GM10248 (cell line): ENCODE measurements at regions not wholly inside any gene's neighbourhood (a gene's known extent, or its start where the extent isn't known, plus 50 kb on each side); places are given as distances from the start of the nearest gene placed in this dataset.

ENCODE experiments used
- CTCF ChIA-PET: fragments of 300-600 bp; sonication (Branson Sonifier 250); formaldehyde crosslinking; extraction: SDS; loops from one replicate; lab custom pipeline; 2021; ENCODE audit warnings: antibody characterized with exemption; lab: Yijun Ruan, JAX
- POLR2A ChIA-PET: fragments of 350-650 bp; sonication (Branson Sonifier 250); formaldehyde crosslinking; extraction: SDS; loops from one replicate; lab custom pipeline; 2020; ENCODE audit warnings: antibody characterized with exemption; lab: Yijun Ruan, JAX
- DNase-seq: peaks from one replicate; pipeline ENCODE4 v3.0.0; 2012; ENCODE audit errors: extremely low spot score
- TF ChIP-seq, protein P1 (sequence below): IDR thresholded peaks from 2 replicates; pipeline ENCODE4 v1.5.1; 2012; ENCODE audit warnings: mild to moderate bottlenecking, low read depth; ENCODE audit errors: extremely low read depth, missing control alignments, control extremely low read depth

DNA sequence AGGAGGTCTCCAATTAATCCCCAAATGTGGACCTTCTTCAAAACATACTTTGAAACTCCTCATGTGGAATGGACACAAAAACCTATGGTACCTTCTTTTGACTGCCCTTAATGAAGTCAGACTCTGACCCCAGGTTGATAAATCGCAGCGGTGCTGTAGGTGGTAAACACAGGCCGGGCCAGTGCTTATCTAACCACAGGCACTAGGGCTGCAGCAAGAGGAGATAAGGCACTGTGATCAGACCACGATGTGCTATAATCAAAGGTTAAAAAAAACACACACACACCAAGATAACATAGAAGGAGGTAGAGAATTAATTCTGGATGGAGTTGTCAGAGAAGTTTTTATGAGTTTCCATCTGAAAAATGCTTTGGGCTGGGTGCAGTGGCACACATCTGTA is 52.3 kb upstream of the SIPA1L2 start:
- POLR2A ChIA-PET: no interaction called here

DNA sequence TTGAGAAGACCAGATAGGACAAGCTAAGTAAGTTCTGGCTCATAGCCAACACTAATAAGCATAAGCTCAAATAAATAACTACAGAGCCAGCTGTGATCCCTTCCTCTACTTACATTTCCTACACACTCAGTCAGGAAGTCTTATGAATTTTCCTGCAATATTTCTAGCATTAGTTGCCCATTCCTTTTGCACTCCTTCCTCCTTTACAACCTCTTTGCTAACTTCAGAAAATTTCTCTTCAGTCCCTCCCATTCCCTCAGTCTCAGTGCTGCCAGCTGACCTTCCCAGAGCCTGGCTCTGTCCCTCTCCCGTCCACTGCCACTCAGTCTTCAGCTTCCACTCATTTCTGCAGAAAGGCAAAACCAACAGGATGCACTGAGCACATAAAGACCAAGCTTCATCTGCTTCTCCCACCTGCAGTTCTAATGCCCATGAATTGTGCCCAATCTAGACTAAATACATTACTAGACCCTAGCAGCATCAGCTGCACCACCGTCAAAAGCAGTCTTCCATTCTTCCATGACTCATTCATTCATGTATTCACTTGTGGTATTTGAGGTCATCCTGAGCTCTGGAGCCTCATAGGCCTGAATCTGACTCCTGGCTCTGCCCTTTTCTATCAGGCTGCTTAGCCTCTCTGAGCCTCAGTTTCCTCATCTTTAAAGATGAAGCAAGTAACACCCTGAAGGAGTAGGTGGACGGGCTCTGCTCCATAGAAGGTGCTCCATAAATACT is 54.6 kb upstream of the SIPA1L2 start:
- POLR2A ChIA-PET: no interaction called here
- DNase-seq: no peak
- CTCF ChIA-PET: interaction anchor here (1.0 to 2.1 kb wide), 4 partner anchors 9 to 268 kb away, joined by 3 to 6 read pairs (median 3); no protein-coding TSS in a partner anchor

More for the DNA sequence above, 52.3 kb upstream of the SIPA1L2 start:
- TF ChIP-seq, protein P1, sequence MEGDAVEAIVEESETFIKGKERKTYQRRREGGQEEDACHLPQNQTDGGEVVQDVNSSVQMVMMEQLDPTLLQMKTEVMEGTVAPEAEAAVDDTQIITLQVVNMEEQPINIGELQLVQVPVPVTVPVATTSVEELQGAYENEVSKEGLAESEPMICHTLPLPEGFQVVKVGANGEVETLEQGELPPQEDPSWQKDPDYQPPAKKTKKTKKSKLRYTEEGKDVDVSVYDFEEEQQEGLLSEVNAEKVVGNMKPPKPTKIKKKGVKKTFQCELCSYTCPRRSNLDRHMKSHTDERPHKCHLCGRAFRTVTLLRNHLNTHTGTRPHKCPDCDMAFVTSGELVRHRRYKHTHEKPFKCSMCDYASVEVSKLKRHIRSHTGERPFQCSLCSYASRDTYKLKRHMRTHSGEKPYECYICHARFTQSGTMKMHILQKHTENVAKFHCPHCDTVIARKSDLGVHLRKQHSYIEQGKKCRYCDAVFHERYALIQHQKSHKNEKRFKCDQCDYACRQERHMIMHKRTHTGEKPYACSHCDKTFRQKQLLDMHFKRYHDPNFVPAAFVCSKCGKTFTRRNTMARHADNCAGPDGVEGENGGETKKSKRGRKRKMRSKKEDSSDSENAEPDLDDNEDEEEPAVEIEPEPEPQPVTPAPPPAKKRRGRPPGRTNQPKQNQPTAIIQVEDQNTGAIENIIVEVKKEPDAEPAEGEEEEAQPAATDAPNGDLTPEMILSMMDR: no peak
- CTCF ChIA-PET: no interaction called here
- DNase-seq: no peak

GRCh38 chr1:232686346-232686745 is 56.4 kb upstream of the SIPA1L2 start:
- TF ChIP-seq, protein P1: no peak
- ChIA-PET CTCF (no interaction called here), POLR2A (no interaction called here)
- no peak for DNase-seq

More for the DNA sequence above, 54.6 kb upstream of the SIPA1L2 start:
- TF ChIP-seq, protein P1: no peak

- ChIA-PET POLR2A (no interaction called here), CTCF (interaction anchor here (0.9 kb wide), 1 partner anchor 9 kb away, joined by 3 read pairs; no protein-coding TSS in a partner anchor)
- DNase-seq: no peak
- TF ChIP-seq, protein P1: no peak
Observed at GRCh38 chr1:232687304-232687703, 57.4 kb upstream of the SIPA1L2 start.

DNA sequence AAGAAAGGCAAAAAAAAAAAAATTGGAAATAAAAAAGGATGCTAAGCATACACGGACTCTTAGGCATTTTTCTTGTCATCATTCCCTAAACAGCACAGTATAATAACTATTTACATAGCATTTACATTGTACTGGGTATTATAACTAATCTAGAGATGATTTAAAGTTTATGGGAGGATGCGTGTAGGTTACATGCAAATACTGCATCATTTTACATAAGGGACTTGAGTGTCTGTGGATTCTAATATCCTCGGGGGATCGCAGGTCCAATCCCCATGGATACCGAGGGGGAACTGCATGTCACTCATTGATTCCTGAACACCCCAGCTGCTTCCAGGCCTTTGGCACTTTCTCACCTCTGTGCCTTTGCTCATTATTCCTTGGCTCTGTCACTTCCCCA is 57.8 kb upstream of the SIPA1L2 start:
- DNase-seq: no peak
- CTCF ChIA-PET: interaction anchor here (0.9 kb wide), 1 partner anchor 8 kb away, joined by 3 read pairs; no protein-coding TSS in a partner anchor
- TF ChIP-seq, protein P1: no peak
- POLR2A ChIA-PET: no interaction called here

DNA sequence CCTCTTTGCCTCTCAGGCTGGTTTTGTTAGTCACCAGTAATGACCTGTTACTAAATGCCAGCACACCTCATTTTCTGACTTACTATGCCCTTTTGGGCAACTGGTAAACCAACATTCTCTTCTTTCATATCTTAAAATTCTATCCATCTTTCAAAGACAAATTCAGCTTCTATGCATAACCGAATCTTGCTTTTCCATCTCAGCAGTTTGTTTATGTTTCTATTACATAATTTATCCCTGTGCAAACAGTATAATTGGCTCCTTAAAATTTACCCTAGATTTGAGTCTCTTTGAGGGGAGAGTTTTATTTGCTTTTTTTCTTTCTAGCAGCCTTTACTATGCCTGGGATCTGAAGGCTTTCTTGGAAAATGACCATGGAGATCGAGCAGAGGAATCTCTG is 58.5 kb upstream of the SIPA1L2 start:
- ChIA-PET CTCF (interaction anchor here (1.2 kb wide), 1 partner anchor 29 kb away, joined by 3 read pairs; no protein-coding TSS in a partner anchor), POLR2A (no interaction called here)
- TF ChIP-seq, protein P1: no peak
- DNase-seq: no peak
